ENCODE measurements at regions not wholly inside any gene's neighbourhood (a gene's known extent, or its start where the extent isn't known, plus 50 kb on each side); places are given as distances from the start of the nearest gene placed in this dataset.

GRCh38 chr16:27729516-27730304 lies 179.8 kb downstream of the KATNIP start:
- H3K4ac ChIP-seq (ENCODE audit: low read depth, low read length): no peak overlapping the region
- CTCF ChIA-PET: interaction anchor here (0.8 to 1.0 kb wide), 2 partner anchors 9 to 309 kb away, joined by 3 read pairs; no protein-coding TSS in a partner anchor
- 0 out of 2 replicates have a peak, but pooled peaks cover 3% of the 10 kb centered on the region for H3K9me1 ChIP-seq (ENCODE audit: insufficient read depth, low read length)
- no peak for TF ChIP-seq BHLHE40 (IDR thresholded peaks at IDR 0.05; ENCODE audit: low read depth, low read length)
- TF ChIP-seq, protein P1, sequence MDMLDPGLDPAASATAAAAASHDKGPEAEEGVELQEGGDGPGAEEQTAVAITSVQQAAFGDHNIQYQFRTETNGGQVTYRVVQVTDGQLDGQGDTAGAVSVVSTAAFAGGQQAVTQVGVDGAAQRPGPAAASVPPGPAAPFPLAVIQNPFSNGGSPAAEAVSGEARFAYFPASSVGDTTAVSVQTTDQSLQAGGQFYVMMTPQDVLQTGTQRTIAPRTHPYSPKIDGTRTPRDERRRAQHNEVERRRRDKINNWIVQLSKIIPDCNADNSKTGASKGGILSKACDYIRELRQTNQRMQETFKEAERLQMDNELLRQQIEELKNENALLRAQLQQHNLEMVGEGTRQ (IDR thresholded peaks at IDR 0.05; ENCODE audit: low read depth, low read length): no peak
- no peak for TF ChIP-seq MAFK (IDR thresholded peaks at IDR 0.05; ENCODE audit: low read depth, low read length)
- TF ChIP-seq MAZ (IDR thresholded peaks at IDR 0.05; ENCODE audit: borderline replicate concordance, low read depth, low read length): no peak
- no peak for TF ChIP-seq CEBPB (IDR thresholded peaks at IDR 0.05; ENCODE audit: low read depth, low read length)
- no peak for TF ChIP-seq RFX5 (IDR thresholded peaks at IDR 0.05; ENCODE audit: low read depth, low read length)
- no peak for TF ChIP-seq NFE2L2 (IDR thresholded peaks at IDR 0.05; ENCODE audit: low read depth, low read length)
- no peak for TF ChIP-seq CHD1 (IDR thresholded peaks at IDR 0.05; ENCODE audit: low read depth, low read length)
- TF ChIP-seq, protein P2, sequence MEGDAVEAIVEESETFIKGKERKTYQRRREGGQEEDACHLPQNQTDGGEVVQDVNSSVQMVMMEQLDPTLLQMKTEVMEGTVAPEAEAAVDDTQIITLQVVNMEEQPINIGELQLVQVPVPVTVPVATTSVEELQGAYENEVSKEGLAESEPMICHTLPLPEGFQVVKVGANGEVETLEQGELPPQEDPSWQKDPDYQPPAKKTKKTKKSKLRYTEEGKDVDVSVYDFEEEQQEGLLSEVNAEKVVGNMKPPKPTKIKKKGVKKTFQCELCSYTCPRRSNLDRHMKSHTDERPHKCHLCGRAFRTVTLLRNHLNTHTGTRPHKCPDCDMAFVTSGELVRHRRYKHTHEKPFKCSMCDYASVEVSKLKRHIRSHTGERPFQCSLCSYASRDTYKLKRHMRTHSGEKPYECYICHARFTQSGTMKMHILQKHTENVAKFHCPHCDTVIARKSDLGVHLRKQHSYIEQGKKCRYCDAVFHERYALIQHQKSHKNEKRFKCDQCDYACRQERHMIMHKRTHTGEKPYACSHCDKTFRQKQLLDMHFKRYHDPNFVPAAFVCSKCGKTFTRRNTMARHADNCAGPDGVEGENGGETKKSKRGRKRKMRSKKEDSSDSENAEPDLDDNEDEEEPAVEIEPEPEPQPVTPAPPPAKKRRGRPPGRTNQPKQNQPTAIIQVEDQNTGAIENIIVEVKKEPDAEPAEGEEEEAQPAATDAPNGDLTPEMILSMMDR (conservative IDR thresholded peaks at IDR 0.05; ENCODE audit: low read depth, low read length): no peak
- no peak for TF ChIP-seq FOS (IDR thresholded peaks at IDR 0.05; ENCODE audit: low read depth, low read length)
- no peak for TF ChIP-seq SMC3 (IDR thresholded peaks at IDR 0.05; ENCODE audit: low read depth, low read length)
- no peak for TF ChIP-seq RCOR1 (IDR thresholded peaks at IDR 0.05; ENCODE audit: insufficient replicate concordance, low read length)
- no peak for TF ChIP-seq ELK1 (IDR thresholded peaks at IDR 0.05; ENCODE audit: borderline replicate concordance, low read depth, low read length)
- no peak for TF ChIP-seq MXI1 (IDR thresholded peaks at IDR 0.05; ENCODE audit: borderline replicate concordance, low read depth, low read length)
- TF ChIP-seq POLR2A (IDR thresholded peaks at IDR 0.05; ENCODE audit: low read depth, low read length): no peak

More at GRCh38 chr16:27729516-27730304, 179.8 kb downstream of the KATNIP start:
- Histone ChIP-seq H3K27me3 (ENCODE audit: control insufficient read depth, insufficient read depth, low read length) (no peaks in the 10 kb centered on the region), H3K36me3 (ENCODE audit: control insufficient read depth, insufficient read depth, low read length) (peaks cover 12% of the 10 kb centered on the region; the same call in 1 of the 2 replicates), H4K20me1 (ENCODE audit: insufficient read depth, low read length) (no peaks in the 10 kb centered on the region), H2BK120ac (ENCODE audit: low read depth, low read length) (no peak overlapping the region), H3K23ac (ENCODE audit: low read depth, low read length) (no peak overlapping the region), H3K27ac (ENCODE audit: insufficient read depth, low read length) (no peak overlapping the region), H3K56ac (ENCODE audit: extremely low read depth, insufficient read depth, low read length) (no peak overlapping the region), H2BK5ac (ENCODE audit: low read depth, low read length, poor library complexity, severe bottlenecking) (no peak overlapping the region), H4K8ac (ENCODE audit: low read depth in 2 of 2, low read length in 2 of 2) (no peak overlapping the region), H3K4me3 (ENCODE audit: insufficient read depth, low read depth, low read length) (no peak overlapping the region), H2AFZ (replicated peaks; ENCODE audit: low read length, poor library complexity) (peak overlapping the region; percentile 38), H2AK9ac (replicated peaks; ENCODE audit: low read depth, low read length, poor library complexity) (no peak overlapping the region), H2BK20ac (ENCODE audit: low read depth, low read length) (no peak overlapping the region), H4K5ac (ENCODE audit: low read depth, low read length) (no peak overlapping the region), H3K18ac (ENCODE audit: low read depth, low read length) (no peak overlapping the region), H2AK5ac (ENCODE audit: low read depth, low read length) (no peak overlapping the region), H4K91ac (ENCODE audit: insufficient read depth, low read depth, low read length) (no peak overlapping the region), H3K79me1 (ENCODE audit: low read depth in 1 of 2, low read length in 2 of 2) (no peaks in the 10 kb centered on the region), H3K4me2 (ENCODE audit: low read depth, low read length) (no peak overlapping the region), H3K9me3 (ENCODE audit: control insufficient read depth, insufficient read depth, low read length) (no peaks in the 10 kb centered on the region), H2BK15ac (ENCODE audit: low read depth, low read length) (no peak overlapping the region), H3K4me1 (ENCODE audit: control insufficient read depth, insufficient read depth, low read length) (peaks cover 4% of the 10 kb centered on the region), H3K14ac (replicated peaks; ENCODE audit: low read depth, low read length) (no peak overlapping the region), H3K9ac (ENCODE audit: low read depth, low read length) (no peak overlapping the region)
- intact Hi-C loops (cut with micrococcal nuclease): no loop called here
- in situ Hi-C loops (cut with MboI; ENCODE audit: low sequenced_read_pairs): no loop called here
- POLR2A ChIA-PET (ENCODE audit: unreplicated experiment): no interaction called here
- DNase-seq (peak; percentile 55), ATAC-seq (ENCODE audit: low read depth) (peak; percentile 87)
- WGBS, 2 experiments (ENCODE audit: extremely low coverage in 2 of 2, insufficient read length in 1 of 2): 50% methylated on average over 8 of the region's 10 CpGs; no CpG with 5 or more reads in 1 of the 2 experiments
- dilution Hi-C loops (cut with HindIII; ENCODE audit: low sequenced_read_pairs, unreplicated experiment): no loop called here
- no TSS peak for BruUV-seq (replicated peaks)

All from IMR-90 (cell line).